HL-60 (cell line): ENCODE measurements at regions not wholly inside any gene's neighbourhood (a gene's known extent, or its start where the extent isn't known, plus 50 kb on each side); places are given as distances from the start of the nearest gene placed in this dataset.

Experiments used
- POLR2AphosphoS5 ChIP-seq: IDR thresholded peaks from 2 replicates; pipeline ENCODE4 v1.6.1; 2012; ENCODE audit warnings: low read depth
- TF ChIP-seq, protein P1 (sequence below): IDR thresholded peaks from one replicate; pipeline ENCODE4 v1.5.1; 2011; ENCODE audit warnings: low read length, control low read depth, inconsistent platforms; ENCODE audit not compliant: insufficient read depth
- TF ChIP-seq, protein P2 (sequence below): IDR thresholded peaks from 2 replicates; pipeline ENCODE4 v1.6.1; 2012; ENCODE audit warnings: low read depth; ENCODE audit not compliant: insufficient replicate concordance

- TF ChIP-seq, protein P1, sequence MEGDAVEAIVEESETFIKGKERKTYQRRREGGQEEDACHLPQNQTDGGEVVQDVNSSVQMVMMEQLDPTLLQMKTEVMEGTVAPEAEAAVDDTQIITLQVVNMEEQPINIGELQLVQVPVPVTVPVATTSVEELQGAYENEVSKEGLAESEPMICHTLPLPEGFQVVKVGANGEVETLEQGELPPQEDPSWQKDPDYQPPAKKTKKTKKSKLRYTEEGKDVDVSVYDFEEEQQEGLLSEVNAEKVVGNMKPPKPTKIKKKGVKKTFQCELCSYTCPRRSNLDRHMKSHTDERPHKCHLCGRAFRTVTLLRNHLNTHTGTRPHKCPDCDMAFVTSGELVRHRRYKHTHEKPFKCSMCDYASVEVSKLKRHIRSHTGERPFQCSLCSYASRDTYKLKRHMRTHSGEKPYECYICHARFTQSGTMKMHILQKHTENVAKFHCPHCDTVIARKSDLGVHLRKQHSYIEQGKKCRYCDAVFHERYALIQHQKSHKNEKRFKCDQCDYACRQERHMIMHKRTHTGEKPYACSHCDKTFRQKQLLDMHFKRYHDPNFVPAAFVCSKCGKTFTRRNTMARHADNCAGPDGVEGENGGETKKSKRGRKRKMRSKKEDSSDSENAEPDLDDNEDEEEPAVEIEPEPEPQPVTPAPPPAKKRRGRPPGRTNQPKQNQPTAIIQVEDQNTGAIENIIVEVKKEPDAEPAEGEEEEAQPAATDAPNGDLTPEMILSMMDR, result no peak
- no peak for TF ChIP-seq POLR2AphosphoS5
- TF ChIP-seq, protein P2, sequence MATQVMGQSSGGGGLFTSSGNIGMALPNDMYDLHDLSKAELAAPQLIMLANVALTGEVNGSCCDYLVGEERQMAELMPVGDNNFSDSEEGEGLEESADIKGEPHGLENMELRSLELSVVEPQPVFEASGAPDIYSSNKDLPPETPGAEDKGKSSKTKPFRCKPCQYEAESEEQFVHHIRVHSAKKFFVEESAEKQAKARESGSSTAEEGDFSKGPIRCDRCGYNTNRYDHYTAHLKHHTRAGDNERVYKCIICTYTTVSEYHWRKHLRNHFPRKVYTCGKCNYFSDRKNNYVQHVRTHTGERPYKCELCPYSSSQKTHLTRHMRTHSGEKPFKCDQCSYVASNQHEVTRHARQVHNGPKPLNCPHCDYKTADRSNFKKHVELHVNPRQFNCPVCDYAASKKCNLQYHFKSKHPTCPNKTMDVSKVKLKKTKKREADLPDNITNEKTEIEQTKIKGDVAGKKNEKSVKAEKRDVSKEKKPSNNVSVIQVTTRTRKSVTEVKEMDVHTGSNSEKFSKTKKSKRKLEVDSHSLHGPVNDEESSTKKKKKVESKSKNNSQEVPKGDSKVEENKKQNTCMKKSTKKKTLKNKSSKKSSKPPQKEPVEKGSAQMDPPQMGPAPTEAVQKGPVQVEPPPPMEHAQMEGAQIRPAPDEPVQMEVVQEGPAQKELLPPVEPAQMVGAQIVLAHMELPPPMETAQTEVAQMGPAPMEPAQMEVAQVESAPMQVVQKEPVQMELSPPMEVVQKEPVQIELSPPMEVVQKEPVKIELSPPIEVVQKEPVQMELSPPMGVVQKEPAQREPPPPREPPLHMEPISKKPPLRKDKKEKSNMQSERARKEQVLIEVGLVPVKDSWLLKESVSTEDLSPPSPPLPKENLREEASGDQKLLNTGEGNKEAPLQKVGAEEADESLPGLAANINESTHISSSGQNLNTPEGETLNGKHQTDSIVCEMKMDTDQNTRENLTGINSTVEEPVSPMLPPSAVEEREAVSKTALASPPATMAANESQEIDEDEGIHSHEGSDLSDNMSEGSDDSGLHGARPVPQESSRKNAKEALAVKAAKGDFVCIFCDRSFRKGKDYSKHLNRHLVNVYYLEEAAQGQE, result no peak
These were observed 1196.2 kb downstream of the PCDH9 start for GRCh38 chr13:66033924-66034323.
